GM23338 (cell line): ENCODE measurements at regions not wholly inside any gene's neighbourhood (a gene's known extent, or its start where the extent isn't known, plus 50 kb on each side); places are given as distances from the start of the nearest gene placed in this dataset.
A peak's percentile ranks its signal among the peaks of the same experiment; 100 is the strongest.

Source experiments
- ATAC-seq: fragments of 200-7000 bp; cut with Tn5 transposase; 3 replicates; pipeline ENCODE4 v1.9.1; 2020
- DNase-seq: peaks from one replicate; pipeline ENCODE4 v3.0.0-alpha.2; 2015; ENCODE audit warnings: low spot score
- H2AFZ ChIP-seq: fragments of 200-600 bp; sonication (generic); 2 replicates; pipeline ENCODE4 v1.8.0; 2016; ENCODE audit warnings: antibody characterized with exemption, mild to moderate bottlenecking, moderate library complexity
- H3F3A ChIP-seq: fragments of 200-600 bp; sonication (generic); replicated peaks from 2 replicates; pipeline ENCODE4 v1.8.0; 2017; ENCODE audit warnings: antibody characterized with exemption, mixed run types, low read depth
- H3K27ac ChIP-seq: fragments of 200-600 bp; sonication (generic); 2 replicates; pipeline ENCODE4 v1.6.1; 2016; ENCODE audit warnings: low read depth
- H3K27me3 ChIP-seq: fragments of 200-600 bp; sonication (generic); 2 replicates; pipeline ENCODE4 v1.8.0; 2016; ENCODE audit warnings: mild to moderate bottlenecking, mixed run types, moderate library complexity; ENCODE audit not compliant: insufficient read depth
- H3K36me3 ChIP-seq: fragments of 200-600 bp; sonication (generic); 2 replicates; pipeline ENCODE4 v1.8.0; 2016; ENCODE audit warnings: mild to moderate bottlenecking; ENCODE audit not compliant: insufficient read depth
- H3K4me1 ChIP-seq: fragments of 200-600 bp; sonication (generic); 2 replicates; pipeline ENCODE4 v1.8.0; 2016; ENCODE audit warnings: mild to moderate bottlenecking, moderate library complexity; ENCODE audit not compliant: insufficient read depth
- H3K4me2 ChIP-seq: fragments of 200-600 bp; sonication (generic); 2 replicates; pipeline ENCODE4 v1.7.1; 2017; ENCODE audit warnings: mixed run types
- H3K4me3 ChIP-seq: fragments of 200-600 bp; sonication (generic); 2 replicates; pipeline ENCODE4 v1.6.1; 2016; ENCODE audit warnings: mixed run types
- H3K79me2 ChIP-seq: fragments of 200-600 bp; sonication (generic); replicated peaks from 2 replicates; pipeline ENCODE4 v1.8.0; 2017; ENCODE audit warnings: mild to moderate bottlenecking; ENCODE audit not compliant: insufficient read depth
- H3K9me2 ChIP-seq: fragments of 200-600 bp; sonication (generic); 2 replicates; pipeline ENCODE4 v1.8.0; 2017; ENCODE audit not compliant: insufficient read depth
- H4K20me1 ChIP-seq: fragments of 200-600 bp; sonication (generic); replicated peaks from 2 replicates; pipeline ENCODE4 v1.8.0; 2017; ENCODE audit warnings: mild to moderate bottlenecking; ENCODE audit not compliant: insufficient read depth
- H3K27ac Mint-ChIP-seq: 2 replicates; pipeline ENCODE4 v1.8.0; 2020; ENCODE audit warnings: inconsistent platforms, mild to moderate bottlenecking, moderate library complexity, mixed read lengths
- H3K27me3 Mint-ChIP-seq: 3 replicates; pipeline ENCODE4 v1.8.0; 2022; ENCODE audit warnings: low read depth, mild to moderate bottlenecking, moderate library complexity, mixed read lengths, inconsistent platforms; ENCODE audit not compliant: insufficient read depth, poor library complexity
- H3K36me3 Mint-ChIP-seq: 3 replicates; pipeline ENCODE4 v1.8.0; 2021; ENCODE audit warnings: low read depth, mild to moderate bottlenecking, inconsistent platforms, moderate library complexity, mixed read lengths
- H3K4me1 Mint-ChIP-seq: 3 replicates; pipeline ENCODE4 v1.8.0; 2020; ENCODE audit warnings: mild to moderate bottlenecking, inconsistent platforms, mixed read lengths
- H3K4me3 Mint-ChIP-seq: 3 replicates; pipeline ENCODE4 v1.8.0; 2021; ENCODE audit warnings: moderate library complexity, mild to moderate bottlenecking, inconsistent platforms, mixed read lengths
- H3K9me3 Mint-ChIP-seq: 3 replicates; pipeline ENCODE4 v1.8.0; 2020; ENCODE audit warnings: moderate library complexity, mild to moderate bottlenecking, inconsistent platforms, mixed read lengths
- CREB1 ChIP-seq: fragments of 250-450 bp; sonication (Bioruptor Pico); IDR thresholded peaks from 2 replicates; pipeline ENCODE4 v1.5.0; 2020; ENCODE audit warnings: low read depth, mild to moderate bottlenecking, moderate library complexity
- CTCF ChIP-seq, 2 experiments: fragments of 200-600 bp in 1 of 2; sonication (generic) in 1 of 2; conservative IDR thresholded peaks; 2 replicates each; pipeline versions ENCODE4 v1.5.1 to v1.6.1; 2016 to 2017; ENCODE audit warnings: antibody characterized with exemption in 2 of 2, low read depth in 2 of 2, mild to moderate bottlenecking in 2 of 2, moderate library complexity in 1 of 2
- EZH2 ChIP-seq: fragments of 200-600 bp; sonication (generic); IDR thresholded peaks from one replicate; pipeline ENCODE4 v1.8.0; 2017; ENCODE audit warnings: antibody characterized with exemption, mild to moderate bottlenecking, low read depth; ENCODE audit not compliant: unreplicated experiment
- EZH2phosphoT487 ChIP-seq: fragments of 200-600 bp; sonication (generic); IDR thresholded peaks from one replicate; pipeline ENCODE4 v1.8.1; 2018; ENCODE audit warnings: antibody characterized with exemption; ENCODE audit not compliant: unreplicated experiment
- JUNB ChIP-seq: IDR thresholded peaks from one replicate; pipeline ENCODE4 v1.6.1; 2016; ENCODE audit warnings: antibody characterized with exemption; ENCODE audit not compliant: unreplicated experiment
- POLR2AphosphoS5 ChIP-seq: IDR thresholded peaks from 2 replicates; pipeline ENCODE4 v1.6.1; 2016; ENCODE audit warnings: antibody characterized with exemption, low read depth
- STAT1 ChIP-seq: IDR thresholded peaks from one replicate; pipeline ENCODE4 v1.6.1; 2016; ENCODE audit warnings: antibody characterized with exemption; ENCODE audit not compliant: unreplicated experiment
- ZNF114 ChIP-seq: fragments of 250-450 bp; sonication (Bioruptor Pico); IDR thresholded peaks from 2 replicates; pipeline ENCODE4 v1.5.0; 2020; ENCODE audit warnings: mild to moderate bottlenecking, moderate library complexity
- ZNF331 ChIP-seq: fragments of 250-450 bp; sonication (Bioruptor Pico); IDR thresholded peaks from 2 replicates; pipeline ENCODE4 v1.5.0; 2020; ENCODE audit warnings: low read depth, mild to moderate bottlenecking, moderate library complexity
- TF ChIP-seq, protein P1 (sequence below): IDR thresholded peaks from 2 replicates; pipeline ENCODE4 v1.6.1; 2016; ENCODE audit warnings: antibody characterized with exemption
- TF ChIP-seq, protein P2 (sequence below): IDR thresholded peaks from one replicate; pipeline ENCODE4 v1.6.1; 2018; ENCODE audit warnings: antibody characterized with exemption; ENCODE audit not compliant: unreplicated experiment

DNA sequence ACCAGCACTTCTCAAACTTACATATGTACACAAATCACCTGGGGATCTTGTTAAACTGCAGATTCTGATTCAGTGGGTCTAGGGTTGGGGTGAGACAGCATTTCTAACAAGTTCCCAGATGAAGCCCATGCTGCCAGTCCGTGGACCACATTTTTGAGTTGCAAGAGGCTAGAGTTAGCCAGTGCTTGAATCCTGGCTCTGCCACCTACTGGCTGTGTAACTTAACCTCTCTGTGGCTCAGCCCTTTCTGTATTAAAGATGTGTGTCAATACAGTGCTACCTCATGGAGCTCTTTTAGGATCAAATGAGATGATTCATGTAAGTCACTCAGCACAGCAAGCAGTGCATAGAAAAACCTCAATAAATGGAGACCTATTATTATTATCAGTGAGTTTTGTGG is 90.2 kb upstream of the ISX start:
- DNase-seq = peak; percentile 60

DNA sequence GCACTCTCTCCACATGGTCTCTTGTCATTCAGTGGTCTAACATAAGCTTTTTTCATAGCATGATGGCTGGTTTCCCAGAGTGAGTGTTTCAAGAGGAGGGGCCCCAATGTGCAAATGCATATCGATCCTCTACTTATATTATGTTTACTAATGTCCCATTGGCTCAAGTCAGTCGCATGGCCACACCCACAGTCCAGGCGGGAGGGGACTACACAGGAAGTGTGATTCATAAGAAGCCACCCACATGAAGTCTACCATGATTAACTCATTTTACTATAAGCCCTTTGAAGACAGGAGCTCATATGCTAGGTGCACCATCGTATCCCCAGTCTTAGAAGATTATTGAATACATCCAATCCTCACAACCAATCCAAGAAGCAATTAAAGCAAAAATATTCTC is 89.5 kb upstream of the ISX start:
- Histone ChIP-seq H3K27me3 (no peaks in the 10 kb centered on the region), H3F3A (no peaks in the 10 kb centered on the region), H3K4me1 (peaks cover 16% of the 10 kb centered on the region; the same call in 1 of the 2 replicates), H3K4me2 (no peak overlapping the region), H2AFZ (no peak overlapping the region), H3K36me3 (no peaks in the 10 kb centered on the region), H3K9me2 (0 out of 2 replicates have a peak, but pooled peaks cover 4% of the 10 kb centered on the region), H3K27ac (no peak overlapping the region), H3K4me3 (no peak overlapping the region), H4K20me1 (no peaks in the 10 kb centered on the region), H3K79me2 (no peaks in the 10 kb centered on the region)
- Mint-ChIP-seq H3K4me3 (no peak overlapping the region), H3K36me3 (peaks cover 8% of the 10 kb centered on the region; the same call in 2 of the 3 replicates), H3K27me3 (peaks cover 8% of the 10 kb centered on the region), H3K4me1 (peaks cover 23% of the 10 kb centered on the region), H3K27ac (no peak overlapping the region), H3K9me3 (peaks cover 44% of the 10 kb centered on the region)
- DNase-seq = no peak
- no peak for ATAC-seq
- TF ChIP-seq CTCF (conservative IDR thresholded peaks at IDR 0.05; ENCODE audit: low read depth in 2 of 2) (no peak), ZNF114 (CRISPR knock-in tag) (no peak), EZH2phosphoT487 (no peak), EZH2 (no peak), POLR2AphosphoS5 (no peak), CREB1 (CRISPR knock-in tag) (no peak), JUNB (no peak), STAT1 (no peak), ZNF331 (CRISPR knock-in tag) (no peak)
- TF ChIP-seq, protein P1, sequence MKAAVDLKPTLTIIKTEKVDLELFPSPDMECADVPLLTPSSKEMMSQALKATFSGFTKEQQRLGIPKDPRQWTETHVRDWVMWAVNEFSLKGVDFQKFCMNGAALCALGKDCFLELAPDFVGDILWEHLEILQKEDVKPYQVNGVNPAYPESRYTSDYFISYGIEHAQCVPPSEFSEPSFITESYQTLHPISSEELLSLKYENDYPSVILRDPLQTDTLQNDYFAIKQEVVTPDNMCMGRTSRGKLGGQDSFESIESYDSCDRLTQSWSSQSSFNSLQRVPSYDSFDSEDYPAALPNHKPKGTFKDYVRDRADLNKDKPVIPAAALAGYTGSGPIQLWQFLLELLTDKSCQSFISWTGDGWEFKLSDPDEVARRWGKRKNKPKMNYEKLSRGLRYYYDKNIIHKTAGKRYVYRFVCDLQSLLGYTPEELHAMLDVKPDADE = no peak
- TF ChIP-seq, protein P2, sequence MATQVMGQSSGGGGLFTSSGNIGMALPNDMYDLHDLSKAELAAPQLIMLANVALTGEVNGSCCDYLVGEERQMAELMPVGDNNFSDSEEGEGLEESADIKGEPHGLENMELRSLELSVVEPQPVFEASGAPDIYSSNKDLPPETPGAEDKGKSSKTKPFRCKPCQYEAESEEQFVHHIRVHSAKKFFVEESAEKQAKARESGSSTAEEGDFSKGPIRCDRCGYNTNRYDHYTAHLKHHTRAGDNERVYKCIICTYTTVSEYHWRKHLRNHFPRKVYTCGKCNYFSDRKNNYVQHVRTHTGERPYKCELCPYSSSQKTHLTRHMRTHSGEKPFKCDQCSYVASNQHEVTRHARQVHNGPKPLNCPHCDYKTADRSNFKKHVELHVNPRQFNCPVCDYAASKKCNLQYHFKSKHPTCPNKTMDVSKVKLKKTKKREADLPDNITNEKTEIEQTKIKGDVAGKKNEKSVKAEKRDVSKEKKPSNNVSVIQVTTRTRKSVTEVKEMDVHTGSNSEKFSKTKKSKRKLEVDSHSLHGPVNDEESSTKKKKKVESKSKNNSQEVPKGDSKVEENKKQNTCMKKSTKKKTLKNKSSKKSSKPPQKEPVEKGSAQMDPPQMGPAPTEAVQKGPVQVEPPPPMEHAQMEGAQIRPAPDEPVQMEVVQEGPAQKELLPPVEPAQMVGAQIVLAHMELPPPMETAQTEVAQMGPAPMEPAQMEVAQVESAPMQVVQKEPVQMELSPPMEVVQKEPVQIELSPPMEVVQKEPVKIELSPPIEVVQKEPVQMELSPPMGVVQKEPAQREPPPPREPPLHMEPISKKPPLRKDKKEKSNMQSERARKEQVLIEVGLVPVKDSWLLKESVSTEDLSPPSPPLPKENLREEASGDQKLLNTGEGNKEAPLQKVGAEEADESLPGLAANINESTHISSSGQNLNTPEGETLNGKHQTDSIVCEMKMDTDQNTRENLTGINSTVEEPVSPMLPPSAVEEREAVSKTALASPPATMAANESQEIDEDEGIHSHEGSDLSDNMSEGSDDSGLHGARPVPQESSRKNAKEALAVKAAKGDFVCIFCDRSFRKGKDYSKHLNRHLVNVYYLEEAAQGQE = no peak

More for the DNA sequence above, 90.2 kb upstream of the ISX start:
- Histone ChIP-seq H3K36me3 (no peaks in the 10 kb centered on the region), H3K79me2 (no peaks in the 10 kb centered on the region), H3K9me2 (0 out of 2 replicates have a peak, but pooled peaks cover 4% of the 10 kb centered on the region), H3K4me3 (no peak overlapping the region), H4K20me1 (no peaks in the 10 kb centered on the region), H3K27ac (no peak overlapping the region), H3F3A (no peaks in the 10 kb centered on the region), H3K27me3 (no peaks in the 10 kb centered on the region), H2AFZ (peak overlapping the region; percentile 56; the same call in 1 of the 2 replicates), H3K4me2 (no peak overlapping the region), H3K4me1 (peaks cover 16% of the 10 kb centered on the region; the same call in 1 of the 2 replicates)
- TF ChIP-seq CTCF (conservative IDR thresholded peaks at IDR 0.05; ENCODE audit: low read depth in 2 of 2) = peak; percentile 56 to 71
- no peak for TF ChIP-seq POLR2AphosphoS5
- peaks cover 44% of the 10 kb centered on the region for H3K9me3 Mint-ChIP-seq
- H3K27me3 Mint-ChIP-seq = peaks cover 8% of the 10 kb centered on the region
- H3K4me3 Mint-ChIP-seq = no peak overlapping the region
- H3K36me3 Mint-ChIP-seq = peaks cover 8% of the 10 kb centered on the region; the same call in 2 of the 3 replicates
- no peak overlapping the region for H3K27ac Mint-ChIP-seq
- peak; percentile 75 for ATAC-seq
- peaks cover 23% of the 10 kb centered on the region for H3K4me1 Mint-ChIP-seq
